Mesendoderm (in vitro differentiated cells): ENCODE measurements at regions not wholly inside any gene's neighbourhood (a gene's known extent, or its start where the extent isn't known, plus 50 kb on each side); places are given as distances from the start of the nearest gene placed in this dataset.

Source experiments
- DNase-seq: peaks from one replicate; pipeline ENCODE4 v3.0.0; 2013
- H2AK5ac ChIP-seq: 2 replicates; pipeline ENCODE4 v1.6.1; 2013; ENCODE audit warnings: low read length, inconsistent platforms
- H2BK120ac ChIP-seq: 2 replicates; pipeline ENCODE4 v1.6.1; 2013; ENCODE audit warnings: low read depth, mild to moderate bottlenecking, low read length, moderate library complexity, mixed read lengths
- H2BK15ac ChIP-seq: replicated peaks from 2 replicates; pipeline ENCODE4 v1.6.1; 2013; ENCODE audit warnings: low read depth, mild to moderate bottlenecking, moderate library complexity
- H2BK5ac ChIP-seq: 2 replicates; pipeline ENCODE4 v1.6.1; 2013; ENCODE audit warnings: low read length, inconsistent platforms
- H3K18ac ChIP-seq: 2 replicates; pipeline ENCODE4 v1.6.1; 2013; ENCODE audit warnings: mild to moderate bottlenecking, low read length, mixed read lengths
- H3K23ac ChIP-seq: one replicate; pipeline ENCODE4 v1.6.1; 2013; ENCODE audit warnings: low read length
- H3K27ac ChIP-seq: 2 replicates; pipeline ENCODE4 v1.5.1; 2013; ENCODE audit warnings: low read depth, mild to moderate bottlenecking, inconsistent platforms, low read length, moderate library complexity
- H3K27me3 ChIP-seq: 2 replicates; pipeline ENCODE4 v1.6.1; 2013; ENCODE audit warnings: low read length, control low read depth, mild to moderate bottlenecking, inconsistent platforms; ENCODE audit not compliant: insufficient read depth, poor library complexity
- H3K36me3 ChIP-seq: 2 replicates; pipeline ENCODE4 v1.6.1; 2013; ENCODE audit warnings: low read length, inconsistent platforms; ENCODE audit not compliant: control insufficient read depth, insufficient read depth
- H3K4ac ChIP-seq: one replicate; pipeline ENCODE4 v1.6.1; 2013; ENCODE audit warnings: low read depth, mild to moderate bottlenecking, low read length, moderate library complexity
- H3K4me1 ChIP-seq: 2 replicates; pipeline ENCODE4 v1.6.1; 2013; ENCODE audit warnings: low read depth, low read length, inconsistent platforms; ENCODE audit not compliant: control insufficient read depth
- H3K4me2 ChIP-seq: 2 replicates; pipeline ENCODE4 v1.6.1; 2013; ENCODE audit warnings: low read length
- H3K4me3 ChIP-seq: 2 replicates; pipeline ENCODE4 v1.5.1; 2013; ENCODE audit warnings: mild to moderate bottlenecking, low read length
- H3K56ac ChIP-seq: one replicate; pipeline ENCODE4 v1.6.1; 2013; ENCODE audit warnings: low read length
- H3K79me1 ChIP-seq: 2 replicates; pipeline ENCODE4 v1.6.1; 2013; ENCODE audit warnings: low read length, inconsistent platforms
- H3K79me2 ChIP-seq: 2 replicates; pipeline ENCODE4 v1.6.1; 2013; ENCODE audit warnings: mild to moderate bottlenecking, low read length; ENCODE audit not compliant: control insufficient read depth, insufficient read depth
- H3K9ac ChIP-seq: 2 replicates; pipeline ENCODE4 v1.6.1; 2013; ENCODE audit warnings: low read length, inconsistent platforms
- H4K5ac ChIP-seq: one replicate; pipeline ENCODE4 v1.6.1; 2013; ENCODE audit warnings: low read length
- H4K8ac ChIP-seq: one replicate; pipeline ENCODE4 v1.6.1; 2013; ENCODE audit warnings: low read depth, mild to moderate bottlenecking, control low read depth, low read length, moderate library complexity
- WGBS: extraction: QIAGEN DNeasy Blood & Tissue Kit; methylation state at CpG from one replicate; pipeline ENCODE4 v1.1.7; 2013; ENCODE audit warnings: low lambda C conversion rate, missing lambda C conversion rate; ENCODE audit not compliant: insufficient coverage; ENCODE audit errors: extremely low coverage; 5-methylcytosine and 5-hydroxymethylcytosine counted together

- no peaks in the 10 kb centered on the region for H3K4me1 ChIP-seq
- no peak overlapping the region for H3K27ac ChIP-seq
- H4K5ac ChIP-seq = no peak overlapping the region
- no peaks in the 10 kb centered on the region for H3K27me3 ChIP-seq
- H4K8ac ChIP-seq = no peak overlapping the region
- no peak overlapping the region for H2AK5ac ChIP-seq
- DNase-seq = no peak
- no peak overlapping the region for H2BK5ac ChIP-seq
- H3K79me2 ChIP-seq = no peaks in the 10 kb centered on the region
- no peak overlapping the region for H3K4me2 ChIP-seq
- H2BK15ac ChIP-seq = no peak overlapping the region
- H3K36me3 ChIP-seq = no peaks in the 10 kb centered on the region
- no peak overlapping the region for H3K4me3 ChIP-seq
- H3K23ac ChIP-seq = no peak overlapping the region
- H3K56ac ChIP-seq = no peak overlapping the region
- no peaks in the 10 kb centered on the region for H3K79me1 ChIP-seq
- H2BK120ac ChIP-seq = no peak overlapping the region
- no peak overlapping the region for H3K4ac ChIP-seq
- no peak overlapping the region for H3K9ac ChIP-seq
- H3K18ac ChIP-seq = no peak overlapping the region
Observed at GRCh38 chr13:87130423-87130822, 540.7 kb upstream of the SLITRK5 start.

GRCh38 chr13:87131611-87132010 lies 539.6 kb upstream of the SLITRK5 start:
- Histone ChIP-seq H4K8ac (no peak overlapping the region), H2BK15ac (no peak overlapping the region)
- WGBS = no CpG with 5 or more reads among the region's 2 CpGs

GRCh38 chr13:87138866-87139265 lies 532.3 kb upstream of the SLITRK5 start:
- Histone ChIP-seq H4K8ac (no peak overlapping the region), H3K56ac (no peak overlapping the region), H3K23ac (no peak overlapping the region), H3K79me2 (no peaks in the 10 kb centered on the region), H3K4me3 (no peak overlapping the region), H2BK120ac (no peak overlapping the region), H3K27ac (no peak overlapping the region), H4K5ac (no peak overlapping the region), H3K36me3 (no peaks in the 10 kb centered on the region), H2BK15ac (no peak overlapping the region), H3K27me3 (no peaks in the 10 kb centered on the region), H3K18ac (no peak overlapping the region), H3K4me1 (no peaks in the 10 kb centered on the region), H3K9ac (no peak overlapping the region), H2AK5ac (no peak overlapping the region), H2BK5ac (no peak overlapping the region), H3K4ac (no peak overlapping the region), H3K4me2 (no peak overlapping the region), H3K79me1 (no peaks in the 10 kb centered on the region)
- no CpG with 5 or more reads among the region's 3 CpGs for WGBS
- peak; percentile 57 for DNase-seq

More at GRCh38 chr13:87131611-87132010, 539.6 kb upstream of the SLITRK5 start:
- no peak overlapping the region for H2BK5ac ChIP-seq
- no peak overlapping the region for H2AK5ac ChIP-seq
- H3K79me1 ChIP-seq = no peaks in the 10 kb centered on the region
- no peaks in the 10 kb centered on the region for H3K27me3 ChIP-seq
- no peak overlapping the region for H3K18ac ChIP-seq
- H2BK120ac ChIP-seq = no peak overlapping the region
- no peaks in the 10 kb centered on the region for H3K36me3 ChIP-seq
- H4K5ac ChIP-seq = no peak overlapping the region
- no peak overlapping the region for H3K27ac ChIP-seq
- no peak overlapping the region for H3K4me2 ChIP-seq
- H3K79me2 ChIP-seq = no peaks in the 10 kb centered on the region
- no peak overlapping the region for H3K56ac ChIP-seq
- H3K4me1 ChIP-seq = no peaks in the 10 kb centered on the region
- H3K23ac ChIP-seq = no peak overlapping the region
- H3K4me3 ChIP-seq = no peak overlapping the region
- no peak overlapping the region for H3K4ac ChIP-seq
- peak; percentile 73 for DNase-seq
- H3K9ac ChIP-seq = no peak overlapping the region

- no peak overlapping the region for H3K56ac ChIP-seq
- H3K79me1 ChIP-seq = no peaks in the 10 kb centered on the region
- no peaks in the 10 kb centered on the region for H3K4me1 ChIP-seq
- no peak overlapping the region for H3K23ac ChIP-seq
- H3K36me3 ChIP-seq = no peaks in the 10 kb centered on the region
- H3K27me3 ChIP-seq = no peaks in the 10 kb centered on the region
- H3K4ac ChIP-seq = no peak overlapping the region
- H3K9ac ChIP-seq = no peak overlapping the region
- no peak overlapping the region for H3K18ac ChIP-seq
- no peaks in the 10 kb centered on the region for H3K79me2 ChIP-seq
- H2BK15ac ChIP-seq = no peak overlapping the region
- H2BK5ac ChIP-seq = no peak overlapping the region
- H2AK5ac ChIP-seq = no peak overlapping the region
- no peak overlapping the region for H2BK120ac ChIP-seq
- no peak for DNase-seq
- H3K4me2 ChIP-seq = no peak overlapping the region
- no peak overlapping the region for H4K8ac ChIP-seq
- no peak overlapping the region for H3K4me3 ChIP-seq
- H3K27ac ChIP-seq = no peak overlapping the region
- H4K5ac ChIP-seq = no peak overlapping the region
Observed at GRCh38 chr13:87147076-87147475, 524.1 kb upstream of the SLITRK5 start.

- Histone ChIP-seq H3K9ac (no peak overlapping the region), H4K8ac (no peak overlapping the region), H3K79me1 (no peaks in the 10 kb centered on the region), H2BK120ac (no peak overlapping the region), H4K5ac (no peak overlapping the region), H3K27ac (no peak overlapping the region), H3K4ac (no peak overlapping the region), H2BK5ac (no peak overlapping the region), H3K4me3 (no peak overlapping the region), H3K79me2 (no peaks in the 10 kb centered on the region), H2BK15ac (no peak overlapping the region), H3K4me1 (no peaks in the 10 kb centered on the region), H3K56ac (no peak overlapping the region), H3K18ac (no peak overlapping the region), H3K36me3 (no peaks in the 10 kb centered on the region), H2AK5ac (no peak overlapping the region), H3K27me3 (no peaks in the 10 kb centered on the region), H3K23ac (no peak overlapping the region), H3K4me2 (no peak overlapping the region)
- DNase-seq = no peak
- WGBS = no CpG with 5 or more reads among the region's 3 CpGs
Observed at GRCh38 chr13:87153371-87153770, 517.8 kb upstream of the SLITRK5 start.

- no CpG with 5 or more reads among the region's 3 CpGs for WGBS
- Histone ChIP-seq H3K79me1 (no peaks in the 10 kb centered on the region), H3K27ac (no peak overlapping the region), H2AK5ac (no peak overlapping the region), H3K4me1 (no peaks in the 10 kb centered on the region), H2BK15ac (no peak overlapping the region), H3K4me2 (no peak overlapping the region), H3K23ac (no peak overlapping the region), H2BK120ac (no peak overlapping the region), H3K4ac (no peak overlapping the region), H3K79me2 (no peaks in the 10 kb centered on the region), H3K27me3 (no peaks in the 10 kb centered on the region), H4K8ac (no peak overlapping the region), H3K9ac (no peak overlapping the region), H3K4me3 (no peak overlapping the region), H3K36me3 (no peaks in the 10 kb centered on the region), H3K18ac (no peak overlapping the region), H3K56ac (no peak overlapping the region), H4K5ac (no peak overlapping the region), H2BK5ac (no peak overlapping the region)
- no peak for DNase-seq
Observed at GRCh38 chr13:87166348-87166747, 504.8 kb upstream of the SLITRK5 start.
